GM12878 (cell line): ENCODE measurements at regions not wholly inside any gene's neighbourhood (a gene's known extent, or its start where the extent isn't known, plus 50 kb on each side); places are given as distances from the start of the nearest gene placed in this dataset.

Source experiments
- BCL11A ChIP-seq: IDR thresholded peaks from 2 replicates; pipeline ENCODE4 v1.6.1; 2011; ENCODE audit warnings: low read depth, low read length
- BHLHE40 ChIP-seq, 2 experiments: fragments of 450-650 bp in 1 of 2; IDR thresholded peaks; 2 replicates each; pipeline ENCODE4 v1.6.1; 2011 to 2017; ENCODE audit warnings: low read depth in 2 of 2, borderline replicate concordance in 1 of 2, improper control_type of control experiment in 1 of 2, low read length in 1 of 2, mild to moderate bottlenecking in 1 of 2
- EP300 ChIP-seq, 2 experiments: fragments of 150-350 bp in 1 of 2; IDR thresholded peaks; 2 replicates each; pipeline ENCODE4 v1.6.1; 2011 to 2012; ENCODE audit warnings: low read depth in 2 of 2, low read length in 2 of 2, borderline replicate concordance in 1 of 2, improper control_type of control experiment in 1 of 2, inconsistent platforms in 1 of 2; ENCODE audit not compliant: control insufficient read depth in 1 of 2
- GATAD2B ChIP-seq: fragments of 450-650 bp; conservative IDR thresholded peaks from 2 replicates; pipeline ENCODE4 v1.6.1; 2017; ENCODE audit warnings: low read depth, mild to moderate bottlenecking, moderate library complexity
- IKZF1 ChIP-seq: fragments of 450-650 bp; conservative IDR thresholded peaks from 2 replicates; pipeline ENCODE4 v1.6.1; 2017; ENCODE audit warnings: antibody characterized with exemption, mild to moderate bottlenecking
- IKZF2 ChIP-seq, 2 experiments: fragments of 450-650 bp; IDR thresholded peaks; 2 replicates each; pipeline ENCODE4 v1.6.1; 2017; ENCODE audit warnings: mild to moderate bottlenecking in 2 of 2, moderate library complexity in 2 of 2
- IRF4 ChIP-seq: IDR thresholded peaks from 2 replicates; pipeline ENCODE4 v1.6.1; 2011; ENCODE audit warnings: low read depth, low read length
- KAT2A ChIP-seq: conservative IDR thresholded peaks from 2 replicates; pipeline ENCODE4 v1.6.1; 2011; ENCODE audit warnings: low read depth, low read length; ENCODE audit not compliant: control insufficient read depth
- MEF2B ChIP-seq: fragments of 450-650 bp; IDR thresholded peaks from 2 replicates; pipeline ENCODE4 v1.6.1; 2018; ENCODE audit warnings: mild to moderate bottlenecking, moderate library complexity; ENCODE audit not compliant: partially characterized antibody, poor library complexity, severe bottlenecking
- MYB ChIP-seq: fragments of 150-350 bp; IDR thresholded peaks from 2 replicates; pipeline ENCODE4 v1.6.1; 2014; ENCODE audit warnings: mild to moderate bottlenecking, low read depth, low read length, borderline replicate concordance
- PBX3 ChIP-seq: IDR thresholded peaks from 2 replicates; pipeline ENCODE4 v1.6.1; 2011; ENCODE audit warnings: mild to moderate bottlenecking, low read depth, low read length, moderate library complexity; ENCODE audit not compliant: insufficient replicate concordance
- POLR2AphosphoS5 ChIP-seq: IDR thresholded peaks from 2 replicates; pipeline ENCODE4 v1.6.1; 2011; ENCODE audit warnings: mild to moderate bottlenecking, low read length, inconsistent platforms
- SKIL ChIP-seq: fragments of 450-650 bp; IDR thresholded peaks from 2 replicates; pipeline ENCODE4 v1.6.1; 2017; ENCODE audit warnings: mild to moderate bottlenecking, low read depth, inconsistent platforms; ENCODE audit not compliant: poor library complexity, severe bottlenecking
- SREBF2 ChIP-seq: IDR thresholded peaks from 2 replicates; pipeline ENCODE4 v1.6.1; 2012; ENCODE audit warnings: mild to moderate bottlenecking, low read length
- SUPT20H ChIP-seq: IDR thresholded peaks from 2 replicates; pipeline ENCODE4 v1.6.1; 2011; ENCODE audit warnings: low read depth, mild to moderate bottlenecking, low read length, moderate library complexity, borderline replicate concordance; ENCODE audit not compliant: control insufficient read depth
- SUZ12 ChIP-seq: fragments of 200-600 bp; sonication (generic); IDR thresholded peaks from one replicate; pipeline ENCODE4 v1.6.1; 2018; ENCODE audit warnings: antibody characterized with exemption, mild to moderate bottlenecking; ENCODE audit not compliant: unreplicated experiment
- TCF12 ChIP-seq: IDR thresholded peaks from 2 replicates; pipeline ENCODE4 v1.6.1; 2011; ENCODE audit warnings: low read depth, mild to moderate bottlenecking, low read length
- USF1 ChIP-seq: IDR thresholded peaks from 2 replicates; pipeline ENCODE4 v1.6.1; 2011; ENCODE audit warnings: borderline replicate concordance, low read depth, mild to moderate bottlenecking, moderate library complexity, mixed read lengths, low read length; ENCODE audit not compliant: insufficient read depth; ENCODE audit errors: extremely low read length
- ZNF207 ChIP-seq: fragments of 450-650 bp; IDR thresholded peaks from 2 replicates; pipeline ENCODE4 v1.6.1; 2014; ENCODE audit warnings: antibody characterized with exemption, mild to moderate bottlenecking, borderline replicate concordance

GRCh38 chr9:129496473-129497004, 124.4 kb downstream of the C9orf50 start (continued):
- peak; percentile 77 for TF ChIP-seq IKZF1
- no peak for TF ChIP-seq IRF4
- no peak for TF ChIP-seq TCF12
- TF ChIP-seq EP300 (IDR thresholded peaks at IDR 0.05; ENCODE audit: borderline replicate concordance in 1 of 2, control insufficient read depth in 1 of 2, low read depth in 2 of 2, low read length in 2 of 2), result no peak
- peak; percentile 92 for TF ChIP-seq SUZ12
- no peak for TF ChIP-seq USF1
- TF ChIP-seq GATAD2B, result 0 out of 2 replicates have a peak, but pooled peaks have one; percentile 56
- TF ChIP-seq MYB, result no peak
- TF ChIP-seq POLR2AphosphoS5, result no peak
- peak; percentile 16 for TF ChIP-seq MEF2B
- peak; percentile 55 to 64; a peak in 2 of 4 replicates for TF ChIP-seq IKZF2 (IDR thresholded peaks at IDR 0.05)
- no peak for TF ChIP-seq KAT2A
- TF ChIP-seq SKIL, result no peak
- no peak for TF ChIP-seq SREBF2
- peak in 1 of 2 experiments; percentile 63; a peak in 1 of 4 replicates for TF ChIP-seq BHLHE40 (IDR thresholded peaks at IDR 0.05; ENCODE audit: borderline replicate concordance in 1 of 2, low read depth in 2 of 2, low read length in 1 of 2)
- no peak for TF ChIP-seq BCL11A
- TF ChIP-seq PBX3, result no peak
- no peak for TF ChIP-seq ZNF207
- TF ChIP-seq SUPT20H, result no peak
